ENCODE measurements at regions not wholly inside any gene's neighbourhood (a gene's known extent, or its start where the extent isn't known, plus 50 kb on each side); places are given as distances from the start of the nearest gene placed in this dataset.

DNA sequence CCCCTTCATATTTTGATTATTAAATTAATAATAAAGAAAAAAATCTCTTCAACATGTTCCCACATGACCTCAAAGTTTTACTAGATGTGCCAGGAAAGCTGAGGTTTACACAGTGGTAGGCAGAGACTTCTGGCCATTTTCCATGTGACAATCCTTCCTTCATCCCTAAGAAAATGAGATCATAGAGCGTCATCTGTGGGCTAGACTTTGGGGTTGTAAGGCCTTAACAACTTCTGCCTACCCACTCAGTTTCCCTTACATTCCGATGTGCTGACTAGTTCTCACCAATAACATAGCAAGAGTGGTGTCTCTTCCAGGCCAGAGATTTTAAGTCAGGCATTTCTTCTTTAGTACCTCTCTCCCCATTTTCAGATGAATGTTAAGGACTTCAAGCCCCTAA lies 171.1 kb upstream of the PHF14 start:
- TF ChIP-seq, protein P1, sequence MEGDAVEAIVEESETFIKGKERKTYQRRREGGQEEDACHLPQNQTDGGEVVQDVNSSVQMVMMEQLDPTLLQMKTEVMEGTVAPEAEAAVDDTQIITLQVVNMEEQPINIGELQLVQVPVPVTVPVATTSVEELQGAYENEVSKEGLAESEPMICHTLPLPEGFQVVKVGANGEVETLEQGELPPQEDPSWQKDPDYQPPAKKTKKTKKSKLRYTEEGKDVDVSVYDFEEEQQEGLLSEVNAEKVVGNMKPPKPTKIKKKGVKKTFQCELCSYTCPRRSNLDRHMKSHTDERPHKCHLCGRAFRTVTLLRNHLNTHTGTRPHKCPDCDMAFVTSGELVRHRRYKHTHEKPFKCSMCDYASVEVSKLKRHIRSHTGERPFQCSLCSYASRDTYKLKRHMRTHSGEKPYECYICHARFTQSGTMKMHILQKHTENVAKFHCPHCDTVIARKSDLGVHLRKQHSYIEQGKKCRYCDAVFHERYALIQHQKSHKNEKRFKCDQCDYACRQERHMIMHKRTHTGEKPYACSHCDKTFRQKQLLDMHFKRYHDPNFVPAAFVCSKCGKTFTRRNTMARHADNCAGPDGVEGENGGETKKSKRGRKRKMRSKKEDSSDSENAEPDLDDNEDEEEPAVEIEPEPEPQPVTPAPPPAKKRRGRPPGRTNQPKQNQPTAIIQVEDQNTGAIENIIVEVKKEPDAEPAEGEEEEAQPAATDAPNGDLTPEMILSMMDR (IDR thresholded peaks at IDR 0.05), result no peak
- TF ChIP-seq EZH2 (IDR thresholded peaks at IDR 0.05) (no peak), EZH2phosphoT487 (IDR thresholded peaks at IDR 0.05) (no peak)
